Stomach (tissue), 8 donors: ENCODE measurements at regions not wholly inside any gene's neighbourhood (a gene's known extent, or its start where the extent isn't known, plus 50 kb on each side); places are given as distances from the start of the nearest gene placed in this dataset.

Experiments used
- DNase-seq, 2 donors: peaks; one replicate each; pipeline versions ENCODE4 v3.0.0 to v3.0.0-alpha.2; 2013 to 2019
- H3K27ac ChIP-seq, 5 donors: fragments of 200-600 bp in 4 of 5; sonication (generic) in 4 of 5; one replicate each; pipeline ENCODE4 v1.5.1; 2013 to 2019; ENCODE audit warnings: mild to moderate bottlenecking in 1 of 5, moderate library complexity in 1 of 5
- H3K27me3 ChIP-seq, 3 donors: fragments of 200-600 bp; sonication (generic); one replicate each; pipeline ENCODE4 v1.5.1; 2017 to 2019; ENCODE audit warnings: mixed run types in 1 of 3
- H3K36me3 ChIP-seq, 4 donors: fragments of 200-600 bp; sonication (generic); 1 replicate in 3 of 4; 2 replicates in 1 of 4; pipeline ENCODE4 v1.5.1; 2016 to 2019
- H3K4me1 ChIP-seq, 4 donors: fragments of 200-600 bp; sonication (generic); one replicate each; pipeline ENCODE4 v1.5.1; 2016 to 2019
- H3K4me3 ChIP-seq, 4 donors: fragments of 200-600 bp; sonication (generic) in 3 of 4; one replicate each; pipeline ENCODE4 v1.5.1; 2016 to 2019; ENCODE audit warnings: mild to moderate bottlenecking in 1 of 4
- H3K9me3 ChIP-seq, 4 donors: fragments of 200-600 bp; sonication (generic); one replicate each; pipeline ENCODE4 v1.5.1; 2016 to 2019
- CTCF ChIP-seq, 7 experiments: fragments of 450-650 bp in 4 of 7; fragments of 200-600 bp in 3 of 7; sonication (generic) in 3 of 7; IDR thresholded peaks; one replicate each; pipeline ENCODE4 v1.5.1; 2016 to 2019; ENCODE audit warnings: antibody characterized with exemption in 7 of 7, control low read depth in 2 of 7, mild to moderate bottlenecking in 1 of 7
- EP300 ChIP-seq: sonication (generic); formaldehyde crosslinking; IDR thresholded peaks from one replicate; pipeline ENCODE4 v1.6.1; 2017; ENCODE audit warnings: antibody characterized with exemption
- POLR2A ChIP-seq, 4 donors: fragments of 450-650 bp; IDR thresholded peaks; one replicate each; pipeline ENCODE4 v1.6.1; 2016; ENCODE audit warnings: antibody characterized with exemption in 4 of 4, control low read depth in 2 of 4, mild to moderate bottlenecking in 1 of 4, moderate library complexity in 1 of 4
- POLR2AphosphoS5 ChIP-seq, 3 donors: sonication (generic); formaldehyde crosslinking; IDR thresholded peaks; one replicate each; pipeline ENCODE4 v1.6.1; 2016; ENCODE audit warnings: antibody characterized with exemption in 3 of 3
- WGBS, 5 donors: extraction: QIAGEN DNeasy Blood & Tissue Kit in 3 of 5; methylation state at CpG; one replicate each; pipeline versions ENCODE4 v1.1.5 to v1.1.7; 2013 to 2018; 5-methylcytosine and 5-hydroxymethylcytosine counted together
- intact Hi-C: fragments of 100-400 bp; cut with DNase I; formaldehyde crosslinking; loops from one replicate; pipeline ENCODE4 v1.15.1; 2023; ENCODE audit warnings: low total_unique reads
- donor health status: healthy with polysubstance abuse.
- donor health status: Bipolar disorder and iron deficiency.
- donor health status: healthy.

GRCh38 chr12:104856531-104856930 lies 101.6 kb downstream of the SLC41A2 start:
- H3K27ac ChIP-seq: no peak overlapping the region
- intact Hi-C loops: no loop called here
- peaks cover 0 to 16% (median 14%) of the 10 kb centered on the region in 4 donors for H3K36me3 ChIP-seq
- H3K4me3 ChIP-seq: no peak overlapping the region
- H3K9me3 ChIP-seq: no peaks in the 10 kb centered on the region
- no peak for DNase-seq
- TF ChIP-seq CTCF (IDR thresholded peaks at IDR 0.05) (no peak), POLR2A (IDR thresholded peaks at IDR 0.05) (no peak), EP300 (no peak), POLR2AphosphoS5 (IDR thresholded peaks at IDR 0.05) (no peak)
- 72 to 78% (median 75%) methylated on average over 3 of the region's 3 CpGs for WGBS, 5 donors
- no peaks in the 10 kb centered on the region for H3K27me3 ChIP-seq
- no peaks in the 10 kb centered on the region for H3K4me1 ChIP-seq

GRCh38 chr12:104855599-104855998 lies 102.5 kb downstream of the SLC41A2 start:
- DNase-seq: no peak
- no peaks in the 10 kb centered on the region for H3K9me3 ChIP-seq
- TF ChIP-seq POLR2AphosphoS5 (IDR thresholded peaks at IDR 0.05) (no peak), EP300 (no peak), POLR2A (IDR thresholded peaks at IDR 0.05) (no peak), CTCF (IDR thresholded peaks at IDR 0.05) (no peak)
- H3K4me3 ChIP-seq: no peak overlapping the region
- peaks cover 0 to 11% (median 10%) of the 10 kb centered on the region in 4 donors for H3K36me3 ChIP-seq
- intact Hi-C loops: no loop called here
- no peak overlapping the region for H3K27ac ChIP-seq
- no peaks in the 10 kb centered on the region for H3K4me1 ChIP-seq
- 72 to 87% (median 80%) methylated on average over 6 of the region's 6 CpGs for WGBS, 5 donors
- H3K27me3 ChIP-seq: no peaks in the 10 kb centered on the region

- TF ChIP-seq POLR2AphosphoS5 (IDR thresholded peaks at IDR 0.05) (no peak), EP300 (no peak), POLR2A (IDR thresholded peaks at IDR 0.05) (no peak), CTCF (IDR thresholded peaks at IDR 0.05) (no peak)
- no peaks in the 10 kb centered on the region for H3K4me1 ChIP-seq
- intact Hi-C loops: no loop called here
- no peak for DNase-seq
- no peaks in the 10 kb centered on the region for H3K27me3 ChIP-seq
- H3K27ac ChIP-seq: no peak overlapping the region
- H3K9me3 ChIP-seq: no peaks in the 10 kb centered on the region
- peaks cover 0 to 6% (median 1%) of the 10 kb centered on the region in 4 donors for H3K36me3 ChIP-seq
- WGBS, 5 donors: 80 to 95% (median 86%) methylated on average over 2 of the region's 2 CpGs
- H3K4me3 ChIP-seq: no peak overlapping the region
These were observed 105.2 kb downstream of the SLC41A2 start for GRCh38 chr12:104852896-104853295.

GRCh38 chr12:104852102-104852501 lies 106.0 kb downstream of the SLC41A2 start:
- Histone ChIP-seq H3K27me3 (no peaks in the 10 kb centered on the region), H3K4me3 (no peak overlapping the region), H3K27ac (no peak overlapping the region), H3K36me3 (peaks cover 0 to 6% (median 1%) of the 10 kb centered on the region in 4 donors), H3K4me1 (no peaks in the 10 kb centered on the region), H3K9me3 (no peaks in the 10 kb centered on the region)
- TF ChIP-seq EP300 (no peak), POLR2AphosphoS5 (IDR thresholded peaks at IDR 0.05) (no peak), CTCF (IDR thresholded peaks at IDR 0.05) (no peak), POLR2A (IDR thresholded peaks at IDR 0.05) (no peak)
- DNase-seq: no peak
- 68 to 79% (median 75%) methylated on average over 2 of the region's 2 CpGs for WGBS, 5 donors
- intact Hi-C loops: no loop called here
